ENCODE measurements at regions not wholly inside any gene's neighbourhood (a gene's known extent, or its start where the extent isn't known, plus 50 kb on each side); places are given as distances from the start of the nearest gene placed in this dataset.

DNA sequence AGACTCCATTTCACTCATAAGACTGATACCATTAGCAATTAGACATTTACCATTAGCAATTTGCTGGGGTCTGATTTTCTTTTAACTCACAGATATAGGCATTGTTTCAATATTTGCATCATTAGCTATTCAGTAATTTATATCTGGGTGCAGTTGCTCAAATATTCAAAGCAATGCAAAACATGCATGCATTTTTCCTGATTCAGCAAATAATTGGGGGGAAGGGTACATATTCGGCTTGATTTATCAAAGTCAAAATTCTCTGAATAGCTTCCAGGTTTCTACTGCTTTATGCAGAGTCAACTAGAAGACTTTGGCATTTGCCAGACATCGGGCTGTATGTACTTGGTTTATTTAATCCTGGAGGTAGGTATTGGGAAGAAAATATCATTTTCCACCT, 315.6 kb upstream of the NR2F2 start:
- Histone ChIP-seq H3K4me3 (no peak overlapping the region), H3K27ac (no peak overlapping the region), H3K36me3 (no peaks in the 10 kb centered on the region), H3K9me3 (no peaks in the 10 kb centered on the region), H3K9ac (no peak overlapping the region), H3K4me1 (no peaks in the 10 kb centered on the region), H3K27me3 (no peaks in the 10 kb centered on the region), H4K20me1 (no peaks in the 10 kb centered on the region), H3K4me2 (no peak overlapping the region)
- no peak for TF ChIP-seq Cebpa-rat (IDR thresholded peaks at IDR 0.05)

DNA sequence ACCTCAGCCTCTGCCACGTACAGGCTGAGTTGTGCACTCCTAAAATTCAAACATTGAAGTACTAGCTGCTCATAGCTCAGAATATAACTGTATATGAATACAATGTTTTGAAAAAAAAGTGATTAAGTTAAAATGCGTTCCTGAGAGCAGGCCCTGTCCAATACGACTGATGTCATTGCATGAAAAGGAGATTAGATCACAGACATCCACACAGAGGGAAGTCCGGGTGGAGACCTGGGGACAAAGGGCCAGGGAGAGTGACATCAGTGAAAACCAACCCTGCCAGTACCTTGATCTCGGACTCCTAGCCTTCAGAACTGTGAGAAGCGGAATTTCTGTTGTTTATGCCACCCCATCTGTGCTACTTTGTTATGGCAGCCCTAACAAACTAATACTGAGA, 311.4 kb upstream of the NR2F2 start:
- H3K4me2 ChIP-seq = no peak overlapping the region
- no peak for TF ChIP-seq Cebpa-rat (IDR thresholded peaks at IDR 0.05)
- H4K20me1 ChIP-seq = no peaks in the 10 kb centered on the region
- no peak overlapping the region for H3K9ac ChIP-seq
- no peak overlapping the region for H3K27ac ChIP-seq
- H3K27me3 ChIP-seq = no peaks in the 10 kb centered on the region
- no peaks in the 10 kb centered on the region for H3K4me1 ChIP-seq
- no peaks in the 10 kb centered on the region for H3K36me3 ChIP-seq
- H3K9me3 ChIP-seq = peaks cover 6% of the 10 kb centered on the region; the same call in 1 of the 2 replicates
- H3K4me3 ChIP-seq = no peak overlapping the region

DNA sequence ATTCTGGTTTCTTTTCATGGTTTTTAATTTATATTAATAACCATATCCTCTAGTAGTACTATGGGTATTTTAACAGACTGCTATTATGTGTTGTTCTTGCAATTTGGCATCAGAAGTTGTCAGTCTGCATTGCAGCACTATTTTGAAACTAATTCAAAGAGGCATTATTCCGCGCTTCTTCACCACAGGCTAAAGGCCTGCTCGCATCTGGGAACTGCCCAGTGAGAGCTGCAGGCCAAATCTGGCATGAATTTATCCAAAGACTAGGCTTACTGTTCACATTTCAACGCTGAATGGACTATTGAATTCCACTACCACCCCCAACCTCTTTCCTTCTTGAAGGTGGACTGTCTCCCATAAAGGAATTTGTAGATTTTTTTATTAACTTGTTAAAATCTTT, 310.4 kb upstream of the NR2F2 start:
- H3K9me3 ChIP-seq = peaks cover 6% of the 10 kb centered on the region; the same call in 1 of the 2 replicates
- H3K9ac ChIP-seq = no peak overlapping the region
- H3K27me3 ChIP-seq = no peaks in the 10 kb centered on the region
- H3K4me3 ChIP-seq = no peak overlapping the region
- H3K4me1 ChIP-seq = no peaks in the 10 kb centered on the region
- H3K27ac ChIP-seq = no peak overlapping the region
- no peaks in the 10 kb centered on the region for H3K36me3 ChIP-seq
- no peaks in the 10 kb centered on the region for H4K20me1 ChIP-seq
- H3K4me2 ChIP-seq = no peak overlapping the region
- TF ChIP-seq Cebpa-rat (IDR thresholded peaks at IDR 0.05) = no peak

DNA sequence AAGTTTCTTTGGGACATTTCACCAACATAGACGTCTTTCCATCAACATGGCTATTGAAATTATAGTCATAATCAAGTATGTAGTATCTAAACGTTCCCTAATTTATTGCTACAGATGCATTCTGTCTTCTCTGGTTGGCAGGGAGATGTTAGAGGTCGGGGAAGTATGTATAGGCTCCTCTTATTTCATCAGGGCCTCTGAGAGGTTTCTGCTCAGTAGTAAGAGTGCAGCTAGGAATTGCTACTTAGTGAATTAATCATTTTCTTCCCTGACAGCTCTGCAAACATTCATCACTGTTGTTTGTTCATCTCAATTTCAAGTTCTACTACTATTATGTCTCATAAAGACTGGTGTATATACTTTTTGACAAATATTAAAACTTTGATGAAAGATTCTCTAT, 309.7 kb upstream of the NR2F2 start:
- TF ChIP-seq Cebpa-rat (IDR thresholded peaks at IDR 0.05) = no peak

DNA sequence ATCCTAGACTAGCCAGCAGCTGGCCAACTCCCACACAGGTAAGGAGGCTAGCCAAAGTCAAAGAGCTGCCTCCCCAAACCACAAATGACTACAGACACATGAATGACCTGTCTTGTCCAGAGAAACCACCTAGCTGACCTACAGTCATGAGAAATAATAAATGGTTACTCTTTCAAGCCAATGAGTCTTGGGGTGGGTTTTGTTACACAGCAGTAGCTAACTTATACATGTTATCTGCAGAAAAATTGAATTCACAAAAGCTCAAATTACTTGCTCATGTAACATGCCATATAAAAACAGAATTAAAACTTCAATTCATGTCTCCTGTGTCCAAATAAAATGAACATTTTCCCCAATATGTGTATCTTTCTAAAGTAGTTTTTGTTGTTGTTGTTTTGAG, 307.4 kb upstream of the NR2F2 start:
- Histone ChIP-seq H3K36me3 (no peaks in the 10 kb centered on the region), H3K27me3 (no peaks in the 10 kb centered on the region), H3K4me2 (no peak overlapping the region), H3K9ac (no peak overlapping the region), H3K9me3 (peaks cover 6% of the 10 kb centered on the region; the same call in 1 of the 2 replicates), H3K4me1 (no peaks in the 10 kb centered on the region), H3K4me3 (no peak overlapping the region), H3K27ac (no peak overlapping the region), H4K20me1 (no peaks in the 10 kb centered on the region)
- TF ChIP-seq Cebpa-rat (IDR thresholded peaks at IDR 0.05) = no peak

More for the DNA sequence above, 309.7 kb upstream of the NR2F2 start:
- Histone ChIP-seq H3K27ac (no peak overlapping the region), H3K27me3 (no peaks in the 10 kb centered on the region), H3K4me3 (no peak overlapping the region), H3K4me1 (no peaks in the 10 kb centered on the region), H3K4me2 (no peak overlapping the region), H3K36me3 (no peaks in the 10 kb centered on the region), H3K9me3 (peaks cover 6% of the 10 kb centered on the region; the same call in 1 of the 2 replicates), H4K20me1 (no peaks in the 10 kb centered on the region), H3K9ac (no peak overlapping the region)

DNA sequence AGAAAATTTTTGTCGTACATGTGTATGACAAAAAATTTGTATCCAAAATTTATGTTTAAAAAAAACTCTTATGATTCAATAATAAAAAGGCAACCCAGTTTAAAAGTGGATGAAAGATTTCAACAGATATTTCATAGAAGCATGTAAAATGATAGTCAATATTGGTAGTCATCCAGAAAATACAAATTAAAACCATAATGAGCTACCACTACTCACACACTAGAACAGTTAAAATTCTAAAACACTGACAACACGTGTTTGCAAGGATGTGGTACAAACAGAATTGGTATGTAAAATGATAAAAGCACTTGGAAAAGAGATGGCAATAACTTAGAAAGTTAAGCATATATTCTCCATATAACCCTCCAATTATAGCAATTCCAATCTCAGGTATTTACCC, 303.0 kb upstream of the NR2F2 start:
- no peaks in the 10 kb centered on the region for H4K20me1 ChIP-seq
- peaks cover 6% of the 10 kb centered on the region; the same call in 1 of the 2 replicates for H3K9me3 ChIP-seq
- no peak overlapping the region for H3K4me2 ChIP-seq
- no peak for TF ChIP-seq Cebpa-rat (IDR thresholded peaks at IDR 0.05)
- H3K4me1 ChIP-seq = no peaks in the 10 kb centered on the region
- no peak overlapping the region for H3K4me3 ChIP-seq
- H3K27me3 ChIP-seq = no peaks in the 10 kb centered on the region
- H3K36me3 ChIP-seq = no peaks in the 10 kb centered on the region
- H3K9ac ChIP-seq = no peak overlapping the region
- no peak overlapping the region for H3K27ac ChIP-seq

DNA sequence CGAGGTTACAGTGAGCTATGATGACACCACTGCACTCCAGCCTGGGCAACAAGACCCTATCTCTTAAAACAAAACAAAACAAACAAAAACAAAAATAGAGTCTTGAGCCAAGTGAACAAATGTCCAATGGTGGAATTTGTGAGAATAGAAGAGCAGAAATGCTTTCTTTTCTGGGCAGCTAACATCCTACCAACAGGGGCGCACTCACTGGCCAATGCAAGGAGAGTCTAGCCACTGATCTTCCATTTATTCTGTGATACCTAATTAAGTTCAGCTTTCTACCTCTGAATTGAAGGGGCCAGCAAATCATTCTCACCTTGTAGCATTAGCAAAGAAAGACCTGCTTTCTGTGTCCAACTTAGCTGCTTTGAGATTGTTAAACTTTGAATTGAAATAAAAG, 301.9 kb upstream of the NR2F2 start:
- Histone ChIP-seq H3K9ac (no peak overlapping the region), H3K4me2 (no peak overlapping the region), H4K20me1 (no peaks in the 10 kb centered on the region), H3K27me3 (no peaks in the 10 kb centered on the region), H3K36me3 (no peaks in the 10 kb centered on the region), H3K4me1 (no peaks in the 10 kb centered on the region), H3K9me3 (no peaks in the 10 kb centered on the region), H3K4me3 (no peak overlapping the region), H3K27ac (no peak overlapping the region)
- no peak for TF ChIP-seq Cebpa-rat (IDR thresholded peaks at IDR 0.05)

GRCh38 chr15:96029172-96029571, 301.3 kb upstream of the NR2F2 start:
- Histone ChIP-seq H3K4me2 (no peak overlapping the region), H4K20me1 (no peaks in the 10 kb centered on the region), H3K36me3 (no peaks in the 10 kb centered on the region), H3K9me3 (no peaks in the 10 kb centered on the region), H3K27me3 (no peaks in the 10 kb centered on the region), H3K9ac (no peak overlapping the region), H3K4me1 (no peaks in the 10 kb centered on the region), H3K4me3 (no peak overlapping the region), H3K27ac (no peak overlapping the region)
- no peak for TF ChIP-seq Cebpa-rat (IDR thresholded peaks at IDR 0.05)

GRCh38 chr15:96031426-96032110, 298.9 kb upstream of the NR2F2 start:
- H3K4me2 ChIP-seq = no peak overlapping the region
- peaks cover 3% of the 10 kb centered on the region for H3K4me1 ChIP-seq
- no peak for TF ChIP-seq Cebpa-rat (IDR thresholded peaks at IDR 0.05)
- H3K27ac ChIP-seq = no peak overlapping the region
- no peaks in the 10 kb centered on the region for H4K20me1 ChIP-seq
- H3K9me3 ChIP-seq = no peaks in the 10 kb centered on the region
- no peak overlapping the region for H3K9ac ChIP-seq
- no peaks in the 10 kb centered on the region for H3K36me3 ChIP-seq
- no peak overlapping the region for H3K4me3 ChIP-seq
- peaks cover 11% of the 10 kb centered on the region; the same call in 1 of the 2 replicates for H3K27me3 ChIP-seq

DNA sequence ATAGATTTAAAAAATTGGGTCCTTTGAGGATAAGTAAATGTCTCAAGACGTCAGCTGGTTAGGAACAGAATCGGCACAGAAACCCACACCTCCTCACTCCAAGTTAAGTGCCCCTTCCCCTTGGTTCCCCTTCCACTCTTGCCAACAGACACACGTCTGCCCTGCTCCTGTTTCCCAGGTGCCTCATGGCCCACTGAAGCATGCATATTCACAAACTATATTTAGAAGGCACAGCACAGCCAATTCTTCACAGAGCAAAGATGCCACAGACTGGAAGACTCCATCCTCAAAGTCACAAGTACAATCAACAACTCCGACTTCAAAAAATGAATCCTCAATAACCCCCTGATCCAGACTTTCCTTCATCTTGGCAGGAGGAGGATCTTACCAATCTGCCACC, 295.4 kb upstream of the NR2F2 start:
- H3K4me3 ChIP-seq = no peak overlapping the region
- H4K20me1 ChIP-seq = no peaks in the 10 kb centered on the region
- no peak for TF ChIP-seq Cebpa-rat (IDR thresholded peaks at IDR 0.05)
- no peak overlapping the region for H3K27ac ChIP-seq
- H3K36me3 ChIP-seq = no peaks in the 10 kb centered on the region
- H3K4me1 ChIP-seq = peaks cover 25% of the 10 kb centered on the region
- H3K9me3 ChIP-seq = no peaks in the 10 kb centered on the region
- no peak overlapping the region for H3K4me2 ChIP-seq
- H3K27me3 ChIP-seq = peaks cover 30% of the 10 kb centered on the region; the same call in 1 of the 2 replicates
- H3K9ac ChIP-seq = no peak overlapping the region

- Histone ChIP-seq H3K9ac (no peak overlapping the region), H4K20me1 (no peaks in the 10 kb centered on the region), H3K27ac (no peak overlapping the region), H3K4me1 (peaks cover 25% of the 10 kb centered on the region), H3K9me3 (no peaks in the 10 kb centered on the region), H3K36me3 (no peaks in the 10 kb centered on the region), H3K27me3 (peaks cover 30% of the 10 kb centered on the region; the same call in 1 of the 2 replicates), H3K4me3 (no peak overlapping the region), H3K4me2 (no peak overlapping the region)
- TF ChIP-seq Cebpa-rat (IDR thresholded peaks at IDR 0.05) = no peak
These were observed 294.9 kb upstream of the NR2F2 start for GRCh38 chr15:96035635-96036034.

Measured in BLaER1 (cell line).